Omental fat pad (tissue), 3 donors: ENCODE measurements at regions not wholly inside any gene's neighbourhood (a gene's known extent, or its start where the extent isn't known, plus 50 kb on each side); places are given as distances from the start of the nearest gene placed in this dataset.

Experiments used
- ATAC-seq: fragments of 150-250 bp; one replicate; pipeline ENCODE4 v1.9.1; 2016; ENCODE audit warnings: mild to moderate bottlenecking, moderate library complexity; ENCODE audit not compliant: low FRiP score
- DNase-seq: peaks from one replicate; pipeline ENCODE4 v3.0.0-alpha.2; 2019; ENCODE audit warnings: low spot score
- CTCF ChIP-seq, 3 donors: fragments of 450-650 bp; IDR thresholded peaks; one replicate each; pipeline ENCODE4 v1.5.1; 2016 to 2017; ENCODE audit warnings: antibody characterized with exemption in 3 of 3, mild to moderate bottlenecking in 3 of 3, moderate library complexity in 2 of 3

GRCh38 chr5:164217464-164217863 is 712.0 kb downstream of the MAT2B start:
- no peak for TF ChIP-seq CTCF (IDR thresholded peaks at IDR 0.05)
- ATAC-seq: no peak
- DNase-seq: no peak

DNA sequence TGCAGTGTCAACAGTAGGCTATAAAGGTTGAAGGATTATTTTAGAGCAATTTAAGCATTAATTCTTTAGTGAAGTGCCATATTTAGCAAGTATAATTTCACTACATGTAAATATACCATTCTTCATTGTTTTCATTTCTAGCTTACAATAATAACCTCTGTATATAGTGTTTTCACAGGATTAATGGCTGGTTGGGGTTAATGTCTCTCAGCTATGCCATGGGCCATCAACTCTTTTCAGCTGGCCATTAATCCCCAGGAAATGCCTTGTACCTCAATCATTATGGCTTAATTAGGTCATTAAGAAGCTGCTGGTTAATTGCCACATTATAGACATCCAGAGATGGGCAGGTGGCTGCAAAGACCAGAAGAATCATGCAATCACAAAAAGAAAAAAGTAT is 715.1 kb downstream of the MAT2B start:
- no peak for ATAC-seq
- no peak for DNase-seq

GRCh38 chr5:164224236-164224635 is 718.8 kb downstream of the MAT2B start:
- DNase-seq (no peak), ATAC-seq (no peak)
- no peak for TF ChIP-seq CTCF (IDR thresholded peaks at IDR 0.05)

More for the DNA sequence above, 715.1 kb downstream of the MAT2B start:
- no peak for TF ChIP-seq CTCF (IDR thresholded peaks at IDR 0.05)

GRCh38 chr5:164224772-164225171 is 719.4 kb downstream of the MAT2B start:
- DNase-seq (no peak), ATAC-seq (no peak)
- no peak for TF ChIP-seq CTCF (IDR thresholded peaks at IDR 0.05)

DNA sequence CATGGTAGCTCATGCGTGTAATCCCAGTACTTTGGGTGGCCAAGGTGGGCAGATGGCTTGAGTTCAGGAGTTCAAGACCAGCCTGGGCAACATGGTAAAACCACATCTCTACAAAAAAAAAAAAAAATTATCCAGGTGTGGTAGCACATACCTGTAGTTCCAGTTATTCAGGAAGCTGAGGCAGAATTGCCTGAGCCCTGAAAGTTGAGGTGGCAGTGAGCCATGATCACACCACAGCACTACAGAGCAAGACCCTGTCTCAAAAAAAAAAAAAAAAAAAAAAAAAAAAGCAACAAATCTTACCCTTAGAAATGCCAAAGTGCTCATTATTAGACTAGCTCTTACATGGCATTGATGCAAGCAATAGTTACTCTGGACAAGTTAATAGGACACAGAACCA is 724.9 kb downstream of the MAT2B start:
- TF ChIP-seq CTCF (IDR thresholded peaks at IDR 0.05): no peak
- ATAC-seq (no peak), DNase-seq (no peak)

DNA sequence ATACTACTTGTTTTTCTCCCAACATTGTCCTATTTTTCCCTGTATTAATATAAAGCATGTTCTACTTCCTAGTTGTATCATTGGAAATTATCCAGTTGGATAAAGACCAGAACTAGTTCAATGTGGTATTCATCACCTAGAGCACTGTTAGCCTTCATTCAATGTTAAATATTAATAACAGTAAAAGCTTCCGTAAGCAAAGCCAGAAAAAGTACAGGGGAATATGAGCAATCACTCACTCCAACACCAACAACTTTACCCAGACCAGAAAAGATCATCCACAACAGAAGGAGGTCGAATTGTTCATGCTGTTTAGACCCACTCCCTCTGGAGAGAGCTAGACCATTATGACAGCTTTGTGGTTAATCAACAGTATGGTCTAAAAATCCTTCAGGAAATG is 728.4 kb downstream of the MAT2B start:
- no peak for DNase-seq
- ATAC-seq: no peak
- TF ChIP-seq CTCF (IDR thresholded peaks at IDR 0.05): no peak

DNA sequence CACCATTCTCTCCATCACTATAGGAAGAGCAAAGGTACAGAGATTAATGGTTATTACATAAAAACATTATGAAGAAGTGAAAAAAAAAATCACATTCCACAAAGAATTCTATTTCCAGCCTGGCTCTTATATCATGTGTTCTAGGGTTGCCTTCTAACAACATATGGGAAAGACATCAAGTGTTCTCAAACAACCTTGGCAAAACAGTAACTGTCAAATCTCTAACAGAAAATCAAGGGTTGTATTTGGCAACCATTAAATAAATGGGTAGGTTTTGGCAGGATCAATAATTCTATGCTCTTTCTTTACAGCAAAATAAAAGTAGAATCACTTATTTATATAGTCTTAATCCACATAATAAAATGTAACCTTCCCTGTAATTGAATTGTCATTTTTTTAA is 728.9 kb downstream of the MAT2B start:
- no peak for TF ChIP-seq CTCF (IDR thresholded peaks at IDR 0.05)
- ATAC-seq (no peak), DNase-seq (no peak)
